ENCODE measurements at regions not wholly inside any gene's neighbourhood (a gene's known extent, or its start where the extent isn't known, plus 50 kb on each side); places are given as distances from the start of the nearest gene placed in this dataset.
"Not testable (repeated sequence)": the region's sequence is repeated elsewhere in the genome, so short reads cannot be mapped to it uniquely, and the experiment has no call there.

DNA sequence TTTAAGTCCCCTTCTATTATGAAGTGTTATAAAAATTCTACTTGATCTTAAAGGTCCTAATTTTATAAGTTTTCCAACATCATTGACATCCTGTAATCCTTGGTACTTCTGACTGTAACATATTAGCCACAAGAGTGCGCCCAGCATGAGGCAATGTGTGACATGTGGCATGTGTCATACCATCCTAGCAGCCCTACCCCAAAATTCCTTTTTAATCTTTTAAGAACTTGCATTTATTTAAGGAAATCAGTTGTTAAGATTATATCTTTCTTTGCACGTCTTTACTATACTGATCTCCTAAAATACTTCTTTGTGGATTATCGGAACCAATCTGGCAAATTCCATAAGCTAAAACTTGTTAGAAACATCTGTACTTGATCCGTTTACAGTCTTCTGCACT, 167.1 kb upstream of the SLC24A3 start:
- DNase-seq (ENCODE audit: extremely low read depth, low read depth), result no peak
- TF ChIP-seq, protein P1, sequence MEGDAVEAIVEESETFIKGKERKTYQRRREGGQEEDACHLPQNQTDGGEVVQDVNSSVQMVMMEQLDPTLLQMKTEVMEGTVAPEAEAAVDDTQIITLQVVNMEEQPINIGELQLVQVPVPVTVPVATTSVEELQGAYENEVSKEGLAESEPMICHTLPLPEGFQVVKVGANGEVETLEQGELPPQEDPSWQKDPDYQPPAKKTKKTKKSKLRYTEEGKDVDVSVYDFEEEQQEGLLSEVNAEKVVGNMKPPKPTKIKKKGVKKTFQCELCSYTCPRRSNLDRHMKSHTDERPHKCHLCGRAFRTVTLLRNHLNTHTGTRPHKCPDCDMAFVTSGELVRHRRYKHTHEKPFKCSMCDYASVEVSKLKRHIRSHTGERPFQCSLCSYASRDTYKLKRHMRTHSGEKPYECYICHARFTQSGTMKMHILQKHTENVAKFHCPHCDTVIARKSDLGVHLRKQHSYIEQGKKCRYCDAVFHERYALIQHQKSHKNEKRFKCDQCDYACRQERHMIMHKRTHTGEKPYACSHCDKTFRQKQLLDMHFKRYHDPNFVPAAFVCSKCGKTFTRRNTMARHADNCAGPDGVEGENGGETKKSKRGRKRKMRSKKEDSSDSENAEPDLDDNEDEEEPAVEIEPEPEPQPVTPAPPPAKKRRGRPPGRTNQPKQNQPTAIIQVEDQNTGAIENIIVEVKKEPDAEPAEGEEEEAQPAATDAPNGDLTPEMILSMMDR (IDR thresholded peaks at IDR 0.05; ENCODE audit: low read depth, low read length), result no peak

DNA sequence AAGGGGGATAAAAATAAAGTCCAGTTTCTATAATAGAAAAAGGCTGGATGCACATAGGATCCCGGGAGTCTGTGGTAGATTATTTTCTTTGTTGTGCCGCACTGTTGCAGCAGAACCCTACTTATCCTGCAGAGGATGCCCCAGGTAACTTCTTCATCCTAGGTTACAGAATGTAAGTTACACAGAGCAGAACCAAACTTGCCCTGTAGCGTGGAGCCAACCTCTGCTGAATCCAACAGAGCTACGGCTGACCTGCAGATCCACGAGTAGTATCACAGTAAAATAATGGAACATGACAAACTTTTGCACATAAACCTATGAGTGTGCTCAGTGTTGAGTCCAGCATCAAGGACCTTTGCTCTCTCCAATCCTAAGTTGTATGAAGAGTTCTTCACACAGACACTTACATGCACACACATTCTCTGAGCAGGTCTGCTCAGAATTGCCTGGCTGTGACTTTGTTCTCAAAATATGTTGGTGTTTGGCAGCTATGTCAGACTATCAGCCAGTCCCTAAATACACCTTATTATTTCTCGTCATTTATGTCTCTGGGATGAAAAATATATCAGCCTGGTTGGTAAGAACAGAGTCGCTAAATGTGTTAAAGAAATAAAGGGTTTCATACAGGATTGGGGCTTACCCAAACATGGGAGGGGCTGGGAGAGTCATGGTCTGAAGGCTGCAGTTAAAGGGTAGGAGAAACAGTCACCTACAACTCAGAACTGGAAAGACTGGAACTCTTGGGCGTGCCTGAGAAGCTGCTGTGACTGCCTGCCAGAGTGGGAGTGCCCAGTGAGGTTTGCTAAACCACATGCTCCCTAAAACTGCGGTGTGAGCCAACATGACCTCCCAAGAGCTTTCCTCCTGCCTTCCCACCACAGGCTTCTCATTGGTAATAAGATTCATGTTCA, 165.1 kb upstream of the SLC24A3 start:
- TF ChIP-seq, protein P1 (IDR thresholded peaks at IDR 0.05; ENCODE audit: low read depth, low read length), result no peak

DNA sequence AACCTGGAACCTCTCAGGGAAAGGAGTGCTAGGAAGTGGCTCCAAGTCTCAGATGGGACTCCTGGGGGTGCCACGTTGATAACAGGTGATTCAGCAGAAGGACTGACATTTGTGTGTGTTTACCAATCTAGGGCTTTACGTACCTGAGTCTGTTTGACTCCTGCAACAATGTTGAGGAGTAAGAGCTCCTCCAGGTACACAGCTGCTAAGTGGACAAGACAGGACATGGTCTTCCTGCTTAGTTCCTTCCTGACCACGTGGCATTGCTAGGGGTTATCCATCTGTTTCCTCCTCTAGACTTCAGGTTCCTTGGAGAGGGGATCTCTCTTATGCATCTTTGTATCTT, 164.5 kb upstream of the SLC24A3 start:
- no peak for DNase-seq (ENCODE audit: extremely low read depth, low read depth)
- TF ChIP-seq, protein P1 (IDR thresholded peaks at IDR 0.05; ENCODE audit: low read depth, low read length), result no peak

More for the DNA sequence above, 165.1 kb upstream of the SLC24A3 start:
- no peak for DNase-seq (ENCODE audit: extremely low read depth, low read depth)

DNA sequence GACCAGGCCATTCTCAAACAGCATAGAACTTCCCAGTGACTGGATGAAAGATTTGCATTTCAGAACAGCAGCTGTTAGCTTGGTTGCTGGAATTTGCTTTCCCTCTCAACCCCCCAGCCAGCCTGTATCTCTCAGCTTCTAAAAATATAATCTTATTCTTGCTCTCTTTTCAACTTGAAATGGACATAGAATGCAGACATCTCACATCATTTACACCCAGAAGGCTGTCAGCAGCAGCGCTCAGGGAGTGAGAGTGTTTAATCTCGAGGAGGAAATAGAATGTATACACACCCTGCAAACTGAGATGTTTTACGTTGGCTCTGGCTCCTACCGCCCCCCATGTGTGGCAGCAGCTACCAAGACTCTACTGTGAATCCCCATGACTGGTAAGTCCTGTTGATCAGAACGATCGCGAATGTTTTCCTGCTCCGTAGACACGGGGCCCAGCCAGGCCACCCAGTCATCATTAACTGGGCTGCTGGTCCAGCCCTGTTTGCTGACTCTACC, 163.4 kb upstream of the SLC24A3 start:
- DNase-seq (ENCODE audit: extremely low read depth, low read depth), result no peak
- TF ChIP-seq, protein P1 (IDR thresholded peaks at IDR 0.05; ENCODE audit: low read depth, low read length), result no peak

- no peak for DNase-seq (ENCODE audit: extremely low read depth, low read depth)
- TF ChIP-seq, protein P1 (IDR thresholded peaks at IDR 0.05; ENCODE audit: low read depth, low read length), result no peak
These were observed 162.9 kb upstream of the SLC24A3 start for GRCh38 chr20:19049514-19049913.

- DNase-seq (ENCODE audit: extremely low read depth, low read depth), result no peak
- TF ChIP-seq, protein P1 (IDR thresholded peaks at IDR 0.05; ENCODE audit: low read depth, low read length), result no peak
These were observed 155.5 kb upstream of the SLC24A3 start for GRCh38 chr20:19056909-19057308.

GRCh38 chr20:19064788-19065187, 147.7 kb upstream of the SLC24A3 start:
- not testable (repeated sequence) for DNase-seq (ENCODE audit: extremely low read depth, low read depth)
